Esophagus squamous epithelium (tissue), 5 donors: ENCODE measurements at regions not wholly inside any gene's neighbourhood (a gene's known extent, or its start where the extent isn't known, plus 50 kb on each side); places are given as distances from the start of the nearest gene placed in this dataset.

Experiments
- DNase-seq: peaks from one replicate; lab custom pipeline; 2025; lab: John Stamatoyannopoulos, UW
- H3K27ac ChIP-seq, 4 donors: fragments of 200-600 bp; sonication (generic); one replicate each; pipeline ENCODE4 v1.5.1; 2016 to 2019; ENCODE audit warnings: mild to moderate bottlenecking in 1 of 4
- H3K27me3 ChIP-seq, 4 donors: fragments of 200-600 bp; sonication (generic); 1 replicate in 3 of 4; 2 replicates in 1 of 4; pipeline versions ENCODE4 v1.5.1 to v1.6.0; 2017 to 2021; ENCODE audit warnings: antibody characterized with exemption in 1 of 4
- H3K36me3 ChIP-seq, 3 donors: fragments of 200-600 bp; sonication (generic); one replicate each; pipeline ENCODE4 v1.5.1; 2016 to 2019
- H3K4me1 ChIP-seq, 3 donors: fragments of 200-600 bp; sonication (generic); one replicate each; pipeline ENCODE4 v1.5.1; 2017 to 2019
- H3K4me3 ChIP-seq, 4 donors: fragments of 200-600 bp; sonication (generic); 1 replicate in 3 of 4; 2 replicates in 1 of 4; pipeline ENCODE4 v1.5.1; 2016 to 2019; ENCODE audit warnings: mild to moderate bottlenecking in 2 of 4, moderate library complexity in 1 of 4
- H3K9me3 ChIP-seq, 3 donors: fragments of 200-600 bp; sonication (generic); one replicate each; pipeline ENCODE4 v1.5.1; 2016 to 2019
- POLR2A ChIP-seq, 4 donors: fragments of 450-650 bp; IDR thresholded peaks; one replicate each; pipeline ENCODE4 v1.6.1; 2017; ENCODE audit warnings: antibody characterized with exemption in 4 of 4, mild to moderate bottlenecking in 4 of 4, moderate library complexity in 3 of 4
- WGBS, 2 donors: methylation state at CpG; one replicate each; pipeline ENCODE4 v1.1.5; 2018; 5-methylcytosine and 5-hydroxymethylcytosine counted together
- intact Hi-C: fragments of 100-400 bp; cut with DNase I; formaldehyde crosslinking; loops from one replicate; pipeline ENCODE4 v1.15.0; 2022
- TF ChIP-seq, protein P1 (sequence below), 6 experiments: fragments of 450-650 bp in 4 of 6; fragments of 200-600 bp in 2 of 6; sonication (generic) in 2 of 6; IDR thresholded peaks; one replicate each; pipeline ENCODE4 v1.5.1; 2016 to 2019; ENCODE audit warnings: antibody characterized with exemption in 6 of 6, mild to moderate bottlenecking in 4 of 6, moderate library complexity in 4 of 6
- donor health status: DM: yes; HTN: yes; CAD: no.

DNA sequence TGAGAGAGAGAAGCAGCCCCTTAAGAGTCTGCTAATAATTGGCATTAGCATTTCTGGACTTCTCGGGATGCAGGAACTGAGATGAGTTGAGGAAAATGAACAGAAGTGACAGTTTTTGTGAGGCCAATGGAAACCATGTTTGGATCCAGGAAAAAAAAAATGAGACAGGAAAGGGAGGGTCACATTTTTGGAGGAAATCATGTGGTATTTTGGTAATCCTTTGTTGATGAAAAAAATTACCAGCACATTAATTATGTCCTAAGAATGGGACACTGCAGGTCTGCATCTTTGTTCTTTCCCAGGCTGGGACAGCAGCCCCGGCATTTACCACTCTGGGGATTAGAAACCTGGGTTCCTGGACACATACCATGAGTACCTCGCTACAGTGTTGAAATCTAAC, 109.9 kb upstream of the ZFHX3 start:
- no peaks in the 10 kb centered on the region for H3K36me3 ChIP-seq
- DNase-seq: no peak
- H3K27ac ChIP-seq: no peak overlapping the region
- WGBS, 2 donors: 24 to 47% methylated on average over 3 of the region's 3 CpGs
- H3K4me1 ChIP-seq: no peaks in the 10 kb centered on the region
- H3K4me3 ChIP-seq: no peak overlapping the region
- intact Hi-C loops: no loop called here
- TF ChIP-seq, protein P1, sequence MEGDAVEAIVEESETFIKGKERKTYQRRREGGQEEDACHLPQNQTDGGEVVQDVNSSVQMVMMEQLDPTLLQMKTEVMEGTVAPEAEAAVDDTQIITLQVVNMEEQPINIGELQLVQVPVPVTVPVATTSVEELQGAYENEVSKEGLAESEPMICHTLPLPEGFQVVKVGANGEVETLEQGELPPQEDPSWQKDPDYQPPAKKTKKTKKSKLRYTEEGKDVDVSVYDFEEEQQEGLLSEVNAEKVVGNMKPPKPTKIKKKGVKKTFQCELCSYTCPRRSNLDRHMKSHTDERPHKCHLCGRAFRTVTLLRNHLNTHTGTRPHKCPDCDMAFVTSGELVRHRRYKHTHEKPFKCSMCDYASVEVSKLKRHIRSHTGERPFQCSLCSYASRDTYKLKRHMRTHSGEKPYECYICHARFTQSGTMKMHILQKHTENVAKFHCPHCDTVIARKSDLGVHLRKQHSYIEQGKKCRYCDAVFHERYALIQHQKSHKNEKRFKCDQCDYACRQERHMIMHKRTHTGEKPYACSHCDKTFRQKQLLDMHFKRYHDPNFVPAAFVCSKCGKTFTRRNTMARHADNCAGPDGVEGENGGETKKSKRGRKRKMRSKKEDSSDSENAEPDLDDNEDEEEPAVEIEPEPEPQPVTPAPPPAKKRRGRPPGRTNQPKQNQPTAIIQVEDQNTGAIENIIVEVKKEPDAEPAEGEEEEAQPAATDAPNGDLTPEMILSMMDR (IDR thresholded peaks at IDR 0.05): no peak
- no peak for TF ChIP-seq POLR2A (IDR thresholded peaks at IDR 0.05)
- H3K27me3 ChIP-seq: no peaks in the 10 kb centered on the region
- H3K9me3 ChIP-seq: no peaks in the 10 kb centered on the region

DNA sequence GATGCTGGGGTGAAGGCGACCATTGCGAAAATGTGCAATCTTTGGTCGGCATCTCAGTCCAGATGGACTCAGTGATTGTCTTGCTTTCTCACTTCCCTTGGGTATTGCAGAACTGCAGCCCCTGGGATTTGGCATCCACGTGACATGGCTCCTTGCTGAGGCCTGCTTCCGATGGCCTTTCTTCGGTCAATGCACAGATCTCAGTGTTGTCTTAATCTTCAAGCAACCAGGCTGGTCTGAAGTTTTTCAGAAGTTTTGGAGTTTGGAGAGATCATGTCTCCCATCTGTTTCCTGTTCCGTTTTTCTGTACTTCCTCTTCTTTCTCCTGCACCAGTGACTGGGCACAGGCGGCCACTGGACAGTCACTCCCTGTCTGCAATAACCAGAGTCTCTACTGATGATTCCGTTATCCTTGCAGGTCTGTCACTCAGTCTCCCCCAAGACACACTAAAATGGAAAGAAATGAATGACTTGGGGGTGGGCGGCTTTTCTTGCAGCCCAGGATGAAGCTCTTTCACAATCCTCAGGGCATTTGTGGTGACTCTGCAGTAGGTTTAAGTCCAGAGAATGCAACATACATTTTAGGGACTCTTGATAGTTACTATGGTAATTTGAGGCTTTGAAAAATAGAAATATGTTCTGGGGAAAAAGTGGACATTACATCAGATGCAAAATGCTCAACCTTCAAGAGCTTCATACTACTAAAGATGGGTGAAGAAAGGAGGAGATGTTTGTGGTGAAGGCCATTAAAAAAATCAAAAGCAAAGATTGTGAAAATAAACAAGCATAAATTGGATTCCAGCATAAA, 106.3 kb upstream of the ZFHX3 start:
- Histone ChIP-seq H3K9me3 (no peaks in the 10 kb centered on the region), H3K4me3 (no peak overlapping the region), H3K36me3 (no peaks in the 10 kb centered on the region), H3K27me3 (no peaks in the 10 kb centered on the region), H3K27ac (peak overlapping the region in 2 of 4 donors; percentile 37 to 58), H3K4me1 (no peaks in the 10 kb centered on the region)
- no peak for DNase-seq
- 60 to 72% methylated on average over 10 of the region's 10 CpGs for WGBS, 2 donors
- intact Hi-C loops: no loop called here
- peak in 1 of 4 donors; percentile 14 for TF ChIP-seq POLR2A (IDR thresholded peaks at IDR 0.05)
- TF ChIP-seq, protein P1 (IDR thresholded peaks at IDR 0.05): no peak

DNA sequence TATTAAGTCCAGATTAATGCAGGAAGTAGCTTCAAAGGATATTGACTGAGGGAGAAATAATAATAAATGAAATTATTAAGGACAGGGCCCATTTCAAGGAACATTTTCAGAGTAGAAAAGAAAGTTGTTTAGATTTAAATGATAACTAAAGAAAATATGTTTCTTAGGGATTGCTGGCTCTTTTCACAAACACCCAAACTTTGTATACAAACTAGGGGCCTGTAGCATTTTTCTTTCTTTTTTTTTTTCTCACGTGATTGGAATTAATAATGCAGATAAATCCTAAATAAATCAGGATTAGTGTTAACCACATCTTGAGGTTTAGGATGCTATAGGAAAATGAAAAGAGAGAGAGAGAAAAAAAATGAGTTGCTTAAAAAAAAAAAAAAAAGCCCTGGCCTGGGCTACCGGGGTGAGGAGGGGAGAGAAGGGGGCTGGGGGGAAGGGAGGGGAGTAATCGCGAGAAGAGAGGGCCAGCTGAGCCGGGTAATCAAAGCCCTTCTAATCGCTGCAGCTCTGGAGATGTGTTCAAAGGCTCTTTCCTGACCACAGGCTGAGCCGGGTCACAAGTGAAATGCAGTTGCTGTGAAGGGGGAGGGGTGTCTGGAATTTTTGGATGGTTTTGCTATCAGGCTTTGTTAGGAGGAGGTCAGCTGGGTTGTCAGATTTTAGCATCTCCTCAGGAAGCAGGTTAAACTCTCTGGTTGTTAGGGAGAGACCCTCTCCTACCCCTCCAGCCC, 104.6 kb upstream of the ZFHX3 start:
- H3K36me3 ChIP-seq: no peaks in the 10 kb centered on the region
- peak overlapping the region in 2 of 4 donors; percentile 14 to 37 for H3K27ac ChIP-seq
- H3K4me3 ChIP-seq: no peak overlapping the region
- no peaks in the 10 kb centered on the region for H3K27me3 ChIP-seq
- intact Hi-C loops: no loop called here
- H3K4me1 ChIP-seq: no peaks in the 10 kb centered on the region
- TF ChIP-seq, protein P1 (IDR thresholded peaks at IDR 0.05): no peak
- no peak for TF ChIP-seq POLR2A (IDR thresholded peaks at IDR 0.05)
- 36 to 49% methylated on average over 7 of the region's 7 CpGs for WGBS, 2 donors
- H3K9me3 ChIP-seq: no peaks in the 10 kb centered on the region
- no peak for DNase-seq

DNA sequence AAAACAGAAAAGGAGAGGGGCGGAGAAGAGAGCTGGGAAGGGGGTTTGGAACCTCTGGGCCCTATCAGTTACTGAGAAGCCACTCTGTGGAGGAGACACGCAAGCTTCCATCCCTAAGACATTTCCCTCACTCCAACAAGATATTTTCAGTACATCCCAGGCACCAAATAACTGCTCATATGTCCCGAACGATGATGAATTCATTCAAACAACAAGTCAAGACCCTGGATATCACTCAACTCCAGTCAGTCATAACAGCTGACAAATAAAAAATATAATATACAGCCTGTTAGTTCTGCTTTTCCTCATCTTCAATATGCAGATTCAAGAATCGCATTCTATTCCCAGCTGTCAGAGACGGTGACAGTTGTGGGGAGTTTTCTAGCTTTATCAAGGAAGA, 104.0 kb upstream of the ZFHX3 start:
- H3K27ac ChIP-seq: no peak overlapping the region
- WGBS, 2 donors: 68 to 83% methylated on average over 6 of the region's 6 CpGs

More for the DNA sequence above, 104.0 kb upstream of the ZFHX3 start:
- H3K9me3 ChIP-seq: no peaks in the 10 kb centered on the region
- TF ChIP-seq POLR2A (IDR thresholded peaks at IDR 0.05): no peak
- TF ChIP-seq, protein P1 (IDR thresholded peaks at IDR 0.05): no peak
- H3K36me3 ChIP-seq: no peaks in the 10 kb centered on the region
- H3K4me1 ChIP-seq: no peaks in the 10 kb centered on the region
- H3K27me3 ChIP-seq: no peaks in the 10 kb centered on the region
- no peak overlapping the region for H3K4me3 ChIP-seq
- DNase-seq: no peak
- intact Hi-C loops: no loop called here
